Activated CD8-positive, alpha-beta T cell treated with anti-CD3 and anti-CD28 coated beads for 36 hours (primary cell): ENCODE measurements at regions not wholly inside any gene's neighbourhood (a gene's known extent, or its start where the extent isn't known, plus 50 kb on each side); places are given as distances from the start of the nearest gene placed in this dataset.

Experiments
- ATAC-seq: fragments of 200-7000 bp; cut with Tn5 transposase; one replicate; pipeline ENCODE4 v1.10.0; 2021; ENCODE audit warnings: mild to moderate bottlenecking, moderate library complexity
- CTCF ChIA-PET: fragments of 350-600 bp; sonication (Branson Sonifier 250); formaldehyde crosslinking; loops from one replicate; lab custom pipeline; 2021; ENCODE audit warnings: antibody characterized with exemption; lab: Charles Lee
- POLR2A ChIA-PET: fragments of 350-600 bp; sonication (Branson Sonifier 250); formaldehyde crosslinking; loops from one replicate; lab custom pipeline; 2021; ENCODE audit warnings: antibody characterized with exemption; lab: Charles Lee
- DNase-seq: peaks from one replicate; pipeline ENCODE4 v3.0.0-alpha.2; 2020
- H3K27ac Mint-ChIP-seq: one replicate; pipeline ENCODE4 v1.8.0; 2021; ENCODE audit warnings: mild to moderate bottlenecking, mixed read lengths
- H3K27me3 Mint-ChIP-seq: one replicate; pipeline ENCODE4 v1.8.0; 2021; ENCODE audit warnings: mixed read lengths
- H3K36me3 Mint-ChIP-seq: one replicate; pipeline ENCODE4 v1.8.0; 2021; ENCODE audit warnings: low read depth, mixed read lengths
- H3K4me1 Mint-ChIP-seq: one replicate; pipeline ENCODE4 v1.8.0; 2021; ENCODE audit warnings: low read depth, mixed read lengths
- H3K4me3 Mint-ChIP-seq: one replicate; pipeline ENCODE4 v1.8.0; 2021; ENCODE audit warnings: mild to moderate bottlenecking, moderate library complexity, mixed read lengths
- H3K9me3 Mint-ChIP-seq: one replicate; pipeline ENCODE4 v1.8.0; 2021; ENCODE audit warnings: mixed read lengths
- intact Hi-C: fragments of 100-400 bp; cut with micrococcal nuclease; formaldehyde crosslinking; loops from one replicate; pipeline ENCODE4 v1.10.0; 2022
- TF ChIP-seq, protein P1 (sequence below): fragments of 200-600 bp; IDR thresholded peaks from one replicate; pipeline ENCODE4 v1.8.0; 2022; ENCODE audit warnings: antibody characterized with exemption, mild to moderate bottlenecking

GRCh38 chr6:66965227-66965626, 1258.2 kb upstream of the EYS start:
- DNase-seq (no peak), ATAC-seq (no peak)
- TF ChIP-seq, protein P1, sequence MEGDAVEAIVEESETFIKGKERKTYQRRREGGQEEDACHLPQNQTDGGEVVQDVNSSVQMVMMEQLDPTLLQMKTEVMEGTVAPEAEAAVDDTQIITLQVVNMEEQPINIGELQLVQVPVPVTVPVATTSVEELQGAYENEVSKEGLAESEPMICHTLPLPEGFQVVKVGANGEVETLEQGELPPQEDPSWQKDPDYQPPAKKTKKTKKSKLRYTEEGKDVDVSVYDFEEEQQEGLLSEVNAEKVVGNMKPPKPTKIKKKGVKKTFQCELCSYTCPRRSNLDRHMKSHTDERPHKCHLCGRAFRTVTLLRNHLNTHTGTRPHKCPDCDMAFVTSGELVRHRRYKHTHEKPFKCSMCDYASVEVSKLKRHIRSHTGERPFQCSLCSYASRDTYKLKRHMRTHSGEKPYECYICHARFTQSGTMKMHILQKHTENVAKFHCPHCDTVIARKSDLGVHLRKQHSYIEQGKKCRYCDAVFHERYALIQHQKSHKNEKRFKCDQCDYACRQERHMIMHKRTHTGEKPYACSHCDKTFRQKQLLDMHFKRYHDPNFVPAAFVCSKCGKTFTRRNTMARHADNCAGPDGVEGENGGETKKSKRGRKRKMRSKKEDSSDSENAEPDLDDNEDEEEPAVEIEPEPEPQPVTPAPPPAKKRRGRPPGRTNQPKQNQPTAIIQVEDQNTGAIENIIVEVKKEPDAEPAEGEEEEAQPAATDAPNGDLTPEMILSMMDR: no peak
- H3K27ac Mint-ChIP-seq: no peak overlapping the region
- H3K27me3 Mint-ChIP-seq: no peaks in the 10 kb centered on the region
- no peaks in the 10 kb centered on the region for H3K4me1 Mint-ChIP-seq
- no peaks in the 10 kb centered on the region for H3K36me3 Mint-ChIP-seq
- CTCF ChIA-PET: no interaction called here
- peaks cover 3% of the 10 kb centered on the region for H3K9me3 Mint-ChIP-seq
- POLR2A ChIA-PET: no interaction called here
- no peak overlapping the region for H3K4me3 Mint-ChIP-seq
- intact Hi-C loops: no loop called here

DNA sequence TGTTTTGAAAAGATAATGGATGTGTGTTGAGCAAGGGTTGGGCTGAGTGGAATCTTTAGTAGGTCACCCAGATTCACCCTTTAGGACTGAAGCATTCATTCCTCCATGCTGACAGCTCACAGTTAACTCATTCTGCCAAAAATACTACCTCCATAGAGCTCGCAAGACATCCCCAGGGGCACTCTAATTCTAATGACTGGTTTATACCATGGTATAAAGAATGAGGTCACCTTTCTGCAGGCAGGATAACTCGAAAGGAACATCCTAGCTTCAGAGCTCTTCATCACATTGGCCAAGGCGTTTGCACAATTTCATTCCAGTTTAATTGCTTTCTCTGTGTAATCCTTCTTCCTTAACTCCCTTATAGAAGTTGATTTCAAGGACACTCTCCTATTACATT, 1257.2 kb upstream of the EYS start:
- H3K9me3 Mint-ChIP-seq: peaks cover 3% of the 10 kb centered on the region
- no peaks in the 10 kb centered on the region for H3K36me3 Mint-ChIP-seq
- CTCF ChIA-PET: no interaction called here
- H3K27me3 Mint-ChIP-seq: no peaks in the 10 kb centered on the region
- POLR2A ChIA-PET: interaction anchor here (0.5 kb wide), 1 partner anchor 1373 kb away, joined by 4 read pairs; no protein-coding TSS in a partner anchor
- intact Hi-C loops: no loop called here
- no peak overlapping the region for H3K4me3 Mint-ChIP-seq
- no peaks in the 10 kb centered on the region for H3K4me1 Mint-ChIP-seq
- H3K27ac Mint-ChIP-seq: no peak overlapping the region
- DNase-seq: no peak
- TF ChIP-seq, protein P1: no peak
- no peak for ATAC-seq

GRCh38 chr6:66962082-66962481, 1255.1 kb upstream of the EYS start:
- Mint-ChIP-seq H3K4me3 (no peak overlapping the region), H3K27ac (no peak overlapping the region), H3K9me3 (peaks cover 3% of the 10 kb centered on the region), H3K27me3 (no peaks in the 10 kb centered on the region), H3K36me3 (no peaks in the 10 kb centered on the region), H3K4me1 (no peaks in the 10 kb centered on the region)
- DNase-seq (no peak), ATAC-seq (no peak)
- TF ChIP-seq, protein P1: no peak
- ChIA-PET CTCF (no interaction called here), POLR2A (no interaction called here)
- intact Hi-C loops: no loop called here

GRCh38 chr6:66961191-66961590, 1254.2 kb upstream of the EYS start:
- CTCF ChIA-PET: no interaction called here

GRCh38 chr6:66949191-66949661, 1242.2 kb upstream of the EYS start:
- no peak for ATAC-seq
- H3K9me3 Mint-ChIP-seq: peaks cover 2% of the 10 kb centered on the region
- no peaks in the 10 kb centered on the region for H3K4me1 Mint-ChIP-seq
- intact Hi-C loops: no loop called here
- H3K36me3 Mint-ChIP-seq: no peaks in the 10 kb centered on the region
- H3K4me3 Mint-ChIP-seq: no peak overlapping the region
- no peaks in the 10 kb centered on the region for H3K27me3 Mint-ChIP-seq
- no peak for DNase-seq
- H3K27ac Mint-ChIP-seq: no peak overlapping the region
- CTCF ChIA-PET: no interaction called here
- POLR2A ChIA-PET: no interaction called here
- TF ChIP-seq, protein P1: no peak

More at GRCh38 chr6:66961191-66961590, 1254.2 kb upstream of the EYS start:
- intact Hi-C loops: no loop called here
- Mint-ChIP-seq H3K36me3 (no peaks in the 10 kb centered on the region), H3K9me3 (peaks cover 3% of the 10 kb centered on the region), H3K27me3 (no peaks in the 10 kb centered on the region), H3K27ac (no peak overlapping the region), H3K4me3 (no peak overlapping the region), H3K4me1 (no peaks in the 10 kb centered on the region)
- TF ChIP-seq, protein P1: no peak
- POLR2A ChIA-PET: no interaction called here
- DNase-seq (no peak), ATAC-seq (no peak)
